ENCODE measurements at regions not wholly inside any gene's neighbourhood (a gene's known extent, or its start where the extent isn't known, plus 50 kb on each side); places are given as distances from the start of the nearest gene placed in this dataset.

DNA sequence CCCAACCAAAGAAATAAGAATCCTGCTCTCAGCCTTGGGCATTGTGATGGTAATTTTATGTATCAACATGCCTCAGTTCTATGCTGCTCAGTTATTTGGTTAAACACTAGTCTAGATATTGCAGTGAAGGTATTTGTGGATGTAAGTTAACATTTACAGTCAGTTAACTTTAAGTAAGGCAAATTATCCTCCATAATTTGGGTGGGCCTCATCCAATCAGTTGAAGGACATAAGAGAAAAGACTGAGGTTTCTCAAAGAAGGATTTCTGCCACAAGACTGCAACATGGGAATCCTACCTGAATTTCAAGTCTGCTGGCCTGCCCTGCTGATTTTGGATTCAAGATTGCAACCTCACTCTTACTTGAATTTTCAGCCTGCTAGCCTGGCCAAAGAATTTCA lies 975.5 kb upstream of the ACVR2A start:
- H3K9me3 ChIP-seq (ENCODE audit: control insufficient read depth, insufficient read depth, low read depth, low read length), result no peaks in the 10 kb centered on the region
- H3K4me3 ChIP-seq (replicated peaks in 1 of 4; ENCODE audit: control extremely low read depth in 1 of 4, insufficient read depth in 1 of 4, low read depth in 3 of 4, low read length in 4 of 4), result no peak overlapping the region
- no peak for DNase-seq (ENCODE audit: low read depth in 2 of 2)

GRCh38 chr2:146868051-146868450 lies 976.8 kb upstream of the ACVR2A start:
- no peak overlapping the region for H3K9ac ChIP-seq (ENCODE audit: insufficient read depth, low read length)
- H3K27ac ChIP-seq (ENCODE audit: insufficient read depth, low read length), result no peak overlapping the region
- no peaks in the 10 kb centered on the region for H3K27me3 ChIP-seq (ENCODE audit: control insufficient read depth, insufficient read depth, low read length)
- H3K79me2 ChIP-seq (ENCODE audit: control insufficient read depth, insufficient read depth, low read length), result no peaks in the 10 kb centered on the region
- TF ChIP-seq CTCF (conservative IDR thresholded peaks at IDR 0.05 in 1 of 2, IDR thresholded peaks at IDR 0.05 in 1 of 2; ENCODE audit: low read depth in 1 of 2, low read length in 2 of 2), result no peak
- TF ChIP-seq EZH2 (IDR thresholded peaks at IDR 0.05; ENCODE audit: low read length, missing control alignments), result no peak
- no peak overlapping the region for H3K4me3 ChIP-seq (replicated peaks in 1 of 4; ENCODE audit: control extremely low read depth in 1 of 4, insufficient read depth in 1 of 4, low read depth in 3 of 4, low read length in 4 of 4)
- no peaks in the 10 kb centered on the region for H3K4me1 ChIP-seq (ENCODE audit: control insufficient read depth, extremely low read depth, insufficient read depth, low read length)
- H4K20me1 ChIP-seq (ENCODE audit: control insufficient read depth, extremely low read depth, insufficient read depth, low read length), result no peaks in the 10 kb centered on the region
- no peaks in the 10 kb centered on the region for H3K36me3 ChIP-seq (ENCODE audit: control insufficient read depth, insufficient read depth, low read length)
- H3K4me2 ChIP-seq (ENCODE audit: extremely low read depth, insufficient read depth, low read length), result no peak overlapping the region
- DNase-seq (ENCODE audit: low read depth in 2 of 2), result no peak
- H3K9me3 ChIP-seq (ENCODE audit: control insufficient read depth, insufficient read depth, low read depth, low read length), result no peaks in the 10 kb centered on the region
- H2AFZ ChIP-seq (ENCODE audit: low read length), result no peak overlapping the region

More for the DNA sequence above, 975.5 kb upstream of the ACVR2A start:
- no peaks in the 10 kb centered on the region for H3K27me3 ChIP-seq (ENCODE audit: control insufficient read depth, insufficient read depth, low read length)
- H2AFZ ChIP-seq (ENCODE audit: low read length), result no peak overlapping the region
- no peak overlapping the region for H3K4me2 ChIP-seq (ENCODE audit: extremely low read depth, insufficient read depth, low read length)
- no peaks in the 10 kb centered on the region for H4K20me1 ChIP-seq (ENCODE audit: control insufficient read depth, extremely low read depth, insufficient read depth, low read length)
- TF ChIP-seq CTCF (conservative IDR thresholded peaks at IDR 0.05 in 1 of 2, IDR thresholded peaks at IDR 0.05 in 1 of 2; ENCODE audit: low read depth in 1 of 2, low read length in 2 of 2), result no peak
- TF ChIP-seq EZH2 (IDR thresholded peaks at IDR 0.05; ENCODE audit: low read length, missing control alignments), result no peak
- no peaks in the 10 kb centered on the region for H3K4me1 ChIP-seq (ENCODE audit: control insufficient read depth, extremely low read depth, insufficient read depth, low read length)
- H3K9ac ChIP-seq (ENCODE audit: insufficient read depth, low read length), result no peak overlapping the region
- no peaks in the 10 kb centered on the region for H3K36me3 ChIP-seq (ENCODE audit: control insufficient read depth, insufficient read depth, low read length)
- no peaks in the 10 kb centered on the region for H3K79me2 ChIP-seq (ENCODE audit: control insufficient read depth, insufficient read depth, low read length)
- no peak overlapping the region for H3K27ac ChIP-seq (ENCODE audit: insufficient read depth, low read length)

GRCh38 chr2:146867477-146867986 lies 977.3 kb upstream of the ACVR2A start:
- no peak for TF ChIP-seq EZH2 (IDR thresholded peaks at IDR 0.05; ENCODE audit: low read length, missing control alignments)
- TF ChIP-seq CTCF (conservative IDR thresholded peaks at IDR 0.05 in 1 of 2, IDR thresholded peaks at IDR 0.05 in 1 of 2; ENCODE audit: low read depth in 1 of 2, low read length in 2 of 2), result no peak
- no peak for DNase-seq (ENCODE audit: low read depth in 2 of 2)

More at GRCh38 chr2:146867477-146867986, 977.3 kb upstream of the ACVR2A start:
- Histone ChIP-seq H3K36me3 (ENCODE audit: control insufficient read depth, insufficient read depth, low read length) (no peaks in the 10 kb centered on the region), H3K9me3 (ENCODE audit: control insufficient read depth, insufficient read depth, low read depth, low read length) (no peaks in the 10 kb centered on the region), H3K27me3 (ENCODE audit: control insufficient read depth, insufficient read depth, low read length) (no peaks in the 10 kb centered on the region), H3K4me3 (replicated peaks in 1 of 4; ENCODE audit: control extremely low read depth in 1 of 4, insufficient read depth in 1 of 4, low read depth in 3 of 4, low read length in 4 of 4) (no peak overlapping the region), H2AFZ (ENCODE audit: low read length) (no peak overlapping the region), H3K4me1 (ENCODE audit: control insufficient read depth, extremely low read depth, insufficient read depth, low read length) (no peaks in the 10 kb centered on the region), H3K79me2 (ENCODE audit: control insufficient read depth, insufficient read depth, low read length) (no peaks in the 10 kb centered on the region), H4K20me1 (ENCODE audit: control insufficient read depth, extremely low read depth, insufficient read depth, low read length) (no peaks in the 10 kb centered on the region), H3K27ac (ENCODE audit: insufficient read depth, low read length) (no peak overlapping the region), H3K9ac (ENCODE audit: insufficient read depth, low read length) (no peak overlapping the region), H3K4me2 (ENCODE audit: extremely low read depth, insufficient read depth, low read length) (no peak overlapping the region)

Data from fibroblast of lung (primary cell).